Adipocyte (in vitro differentiated cells): ENCODE measurements at regions not wholly inside any gene's neighbourhood (a gene's known extent, or its start where the extent isn't known, plus 50 kb on each side); places are given as distances from the start of the nearest gene placed in this dataset.

Experiments used
- DNase-seq: peaks from one replicate; pipeline ENCODE4 v3.0.0-alpha.2; 2015; ENCODE audit warnings: low read depth
- H3K27me3 ChIP-seq: replicated peaks from 2 replicates; pipeline ENCODE4 v1.7.0; 2013; ENCODE audit warnings: mild to moderate bottlenecking, low read length, moderate library complexity; ENCODE audit not compliant: control insufficient read depth, insufficient read depth
- H3K36me3 ChIP-seq: 2 replicates; pipeline ENCODE4 v1.7.0; 2013; ENCODE audit warnings: low read length, mild to moderate bottlenecking, moderate library complexity; ENCODE audit not compliant: control insufficient read depth, insufficient read depth, severe bottlenecking
- H3K4me1 ChIP-seq: 2 replicates; pipeline ENCODE4 v1.7.0; 2013; ENCODE audit warnings: mild to moderate bottlenecking, low read length, moderate library complexity; ENCODE audit not compliant: control insufficient read depth, insufficient read depth
- H3K4me3 ChIP-seq: 2 replicates; pipeline ENCODE4 v1.7.0; 2013; ENCODE audit warnings: mild to moderate bottlenecking, low read length, moderate library complexity
- H3K9ac ChIP-seq: 2 replicates; pipeline ENCODE4 v1.7.0; 2013; ENCODE audit warnings: mild to moderate bottlenecking, low read length, moderate library complexity
- H3K9me3 ChIP-seq: 2 replicates; pipeline ENCODE4 v1.7.0; 2013; ENCODE audit warnings: mild to moderate bottlenecking, low read length, moderate library complexity; ENCODE audit not compliant: control insufficient read depth

DNA sequence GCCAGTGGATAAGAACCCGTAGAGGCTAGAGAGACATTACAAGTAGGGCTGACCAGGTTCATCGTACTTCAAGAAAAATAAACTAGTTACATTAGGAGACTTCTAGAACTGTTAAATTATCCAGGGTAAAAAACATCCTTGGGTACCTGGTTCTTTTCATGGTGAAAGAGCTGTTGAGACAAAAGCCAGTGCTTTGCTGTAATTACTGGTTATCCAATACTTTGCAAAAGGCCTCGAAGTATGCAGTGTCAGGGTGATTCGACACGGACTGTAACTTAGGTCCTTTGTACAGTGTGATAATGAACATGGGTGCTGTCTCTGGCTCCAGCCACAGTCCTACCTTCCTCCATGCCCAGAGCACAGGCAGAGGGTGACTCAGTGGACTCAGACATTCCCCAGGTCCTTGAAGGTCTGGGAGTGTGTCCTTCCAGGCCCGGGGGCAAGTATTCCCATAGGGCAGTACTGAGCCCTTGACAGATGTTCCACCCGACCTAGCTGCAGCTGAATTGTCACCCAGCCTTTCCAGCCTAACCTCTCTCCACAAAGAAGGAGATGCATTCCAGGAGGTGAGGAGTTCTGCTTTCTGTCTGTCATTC is 123.6 kb upstream of the TMEM72 start:
- H3K4me3 ChIP-seq, result no peak overlapping the region
- DNase-seq, result no peak

DNA sequence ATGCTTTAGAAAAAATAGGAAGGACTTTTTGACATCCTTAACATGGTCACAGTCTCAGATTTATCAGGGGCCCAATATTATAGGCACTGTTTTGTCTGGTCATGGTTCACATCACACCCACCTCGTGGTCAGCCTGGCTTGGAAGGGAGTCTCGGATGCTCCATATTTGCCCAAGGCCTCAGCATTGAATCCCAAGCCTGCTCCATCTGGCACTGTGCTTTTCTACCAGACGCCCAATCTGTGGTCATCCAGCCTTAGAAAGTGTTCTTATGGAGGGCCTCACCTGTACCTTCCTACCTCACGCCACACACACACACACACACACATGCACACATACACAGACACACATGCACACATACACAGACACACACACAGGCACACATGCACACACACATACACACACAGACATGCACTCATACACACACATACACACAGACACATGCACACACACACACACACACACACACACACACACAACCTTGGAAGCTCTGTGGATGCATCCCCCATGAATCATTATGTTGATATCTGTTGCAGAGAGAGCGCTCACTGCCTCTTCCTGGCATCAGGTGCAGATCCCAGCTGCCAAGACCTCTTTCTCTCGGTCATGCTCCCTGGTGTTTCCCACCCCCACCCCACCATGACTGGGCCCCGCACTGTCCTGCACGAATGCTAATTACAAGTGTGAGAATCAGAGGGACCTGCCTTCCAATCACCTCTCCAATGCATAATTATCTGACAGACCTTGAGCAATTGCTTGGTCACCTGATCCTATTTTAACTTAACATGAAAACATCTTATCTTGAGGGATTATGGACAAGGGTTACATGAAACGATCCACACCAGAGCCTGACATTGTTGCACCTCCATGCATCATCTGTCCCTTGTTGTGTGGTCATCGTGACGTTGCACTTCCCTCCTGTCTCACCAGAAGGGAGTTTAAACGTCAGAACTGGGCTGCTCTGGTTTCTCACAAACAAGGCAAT is 122.7 kb upstream of the TMEM72 start:
- Histone ChIP-seq H3K27me3 (peaks cover 3% of the 10 kb centered on the region), H3K9me3 (no peaks in the 10 kb centered on the region), H3K4me1 (peaks cover 10% of the 10 kb centered on the region), H3K4me3 (no peak overlapping the region), H3K36me3 (no peaks in the 10 kb centered on the region), H3K9ac (no peak overlapping the region)
- no peak for DNase-seq

More for the DNA sequence above, 123.6 kb upstream of the TMEM72 start:
- H3K9me3 ChIP-seq, result no peaks in the 10 kb centered on the region
- no peak overlapping the region for H3K9ac ChIP-seq
- peaks cover 10% of the 10 kb centered on the region for H3K4me1 ChIP-seq
- no peaks in the 10 kb centered on the region for H3K36me3 ChIP-seq
- H3K27me3 ChIP-seq, result peaks cover 3% of the 10 kb centered on the region

DNA sequence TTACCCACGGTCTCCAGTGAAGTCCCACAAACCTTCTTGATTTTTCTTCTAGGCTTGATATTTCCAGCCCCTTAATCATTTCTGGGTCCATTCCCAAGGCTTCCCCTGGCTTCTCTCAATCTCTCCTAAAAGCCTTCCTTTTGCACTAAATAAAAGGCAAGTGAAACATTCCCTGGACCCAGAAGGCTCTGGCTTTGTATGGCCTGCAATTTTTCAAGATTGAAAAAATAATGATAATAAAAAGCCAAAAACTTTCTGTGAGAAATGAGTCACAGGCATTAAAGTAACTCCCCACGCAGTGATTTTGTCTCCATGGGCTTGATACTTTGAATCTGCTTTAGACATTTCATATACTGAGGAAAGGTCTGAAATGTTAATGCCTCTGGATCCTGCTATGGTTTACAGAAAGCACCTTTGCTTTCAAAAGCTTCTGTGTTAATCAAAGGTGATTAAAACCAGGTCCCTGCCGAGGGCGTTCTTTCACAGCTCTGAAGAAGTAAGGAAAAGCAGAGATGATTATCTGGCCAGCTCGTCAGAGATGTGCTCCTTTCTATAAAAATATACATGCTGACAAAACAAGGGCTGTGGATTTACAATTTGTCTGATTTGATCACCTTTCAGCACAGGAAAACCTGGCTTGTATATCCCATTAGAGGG is 118.9 kb upstream of the TMEM72 start:
- Histone ChIP-seq H3K4me3 (no peak overlapping the region), H3K4me1 (no peaks in the 10 kb centered on the region), H3K36me3 (no peaks in the 10 kb centered on the region), H3K27me3 (peaks cover 3% of the 10 kb centered on the region), H3K9ac (no peak overlapping the region), H3K9me3 (no peaks in the 10 kb centered on the region)
- no peak for DNase-seq

DNA sequence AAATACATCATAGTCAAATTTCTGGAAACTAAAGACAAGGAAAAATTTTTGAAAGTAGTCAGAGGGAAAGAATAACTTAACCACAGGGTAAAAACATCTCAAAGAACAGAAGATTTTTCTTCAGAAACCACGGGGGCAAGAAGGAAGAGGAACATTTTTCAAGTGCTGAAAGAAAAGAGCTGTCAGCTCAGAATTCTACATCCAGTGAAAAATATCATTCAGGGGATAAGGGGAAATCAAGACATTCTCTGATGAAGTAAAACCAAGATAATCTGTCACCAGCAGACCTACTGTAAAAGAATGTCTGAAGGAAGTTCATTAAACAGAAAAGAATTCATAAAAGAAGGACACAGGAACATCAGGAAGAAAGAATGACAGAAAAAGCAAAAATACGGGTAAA is 111.2 kb upstream of the TMEM72 start:
- Histone ChIP-seq H3K9me3 (no peaks in the 10 kb centered on the region), H3K27me3 (peaks cover 5% of the 10 kb centered on the region), H3K9ac (no peak overlapping the region), H3K36me3 (no peaks in the 10 kb centered on the region), H3K4me1 (no peaks in the 10 kb centered on the region), H3K4me3 (no peak overlapping the region)
- DNase-seq, result no peak

- Histone ChIP-seq H3K9ac (no peak overlapping the region), H3K27me3 (peaks cover 5% of the 10 kb centered on the region), H3K9me3 (no peaks in the 10 kb centered on the region), H3K4me1 (peaks cover 9% of the 10 kb centered on the region), H3K36me3 (no peaks in the 10 kb centered on the region), H3K4me3 (no peak overlapping the region)
- DNase-seq, result peak; percentile 95
Measured at GRCh38 chr10:44801383-44802327, 109.5 kb upstream of the TMEM72 start.

DNA sequence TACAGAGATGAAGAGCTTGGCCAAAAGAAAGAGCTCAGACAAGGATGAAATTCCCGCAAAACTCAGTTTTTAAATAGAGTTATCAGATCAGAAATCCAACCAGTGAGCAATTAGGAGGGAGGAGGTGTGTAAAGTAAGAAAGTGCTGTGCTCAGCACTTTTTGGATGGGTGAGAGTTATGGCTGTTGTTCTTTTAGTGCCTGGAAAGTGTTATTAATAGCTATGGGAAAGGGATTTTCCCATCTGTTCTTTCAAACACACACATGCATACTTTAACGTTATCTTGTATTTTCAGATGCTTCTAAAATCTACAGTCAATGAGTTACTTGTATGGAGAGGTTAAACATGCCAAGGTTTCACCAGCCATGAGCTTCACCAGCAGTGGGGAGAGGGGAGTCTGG is 107.3 kb upstream of the TMEM72 start:
- peaks cover 21% of the 10 kb centered on the region for H3K4me1 ChIP-seq
- H3K27me3 ChIP-seq, result peaks cover 5% of the 10 kb centered on the region
- no peak overlapping the region for H3K4me3 ChIP-seq
- H3K9me3 ChIP-seq, result no peaks in the 10 kb centered on the region
- no peak for DNase-seq
- H3K36me3 ChIP-seq, result no peaks in the 10 kb centered on the region
- H3K9ac ChIP-seq, result no peak overlapping the region

DNA sequence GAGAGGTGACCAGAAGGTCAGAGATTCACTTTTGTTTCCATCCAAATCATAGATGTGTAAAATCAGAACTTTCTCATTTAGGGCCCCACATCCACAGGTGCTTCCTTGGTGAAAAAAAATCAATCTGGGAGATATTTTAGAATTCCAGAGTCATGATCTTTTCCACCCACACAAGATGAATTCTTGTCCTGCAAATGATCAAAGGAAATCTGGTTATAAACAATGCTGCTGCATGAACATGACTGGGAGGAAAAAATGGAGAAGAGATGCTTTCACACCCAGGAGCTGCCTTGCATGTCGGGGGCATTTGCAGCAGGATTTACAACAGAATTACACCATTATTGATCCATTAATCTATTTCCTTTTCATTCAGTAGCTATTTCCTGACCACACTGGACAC is 106.5 kb upstream of the TMEM72 start:
- Histone ChIP-seq H3K4me1 (peaks cover 21% of the 10 kb centered on the region), H3K9me3 (no peaks in the 10 kb centered on the region), H3K36me3 (no peaks in the 10 kb centered on the region), H3K27me3 (peaks cover 5% of the 10 kb centered on the region), H3K4me3 (no peak overlapping the region), H3K9ac (no peak overlapping the region)
- DNase-seq, result no peak

DNA sequence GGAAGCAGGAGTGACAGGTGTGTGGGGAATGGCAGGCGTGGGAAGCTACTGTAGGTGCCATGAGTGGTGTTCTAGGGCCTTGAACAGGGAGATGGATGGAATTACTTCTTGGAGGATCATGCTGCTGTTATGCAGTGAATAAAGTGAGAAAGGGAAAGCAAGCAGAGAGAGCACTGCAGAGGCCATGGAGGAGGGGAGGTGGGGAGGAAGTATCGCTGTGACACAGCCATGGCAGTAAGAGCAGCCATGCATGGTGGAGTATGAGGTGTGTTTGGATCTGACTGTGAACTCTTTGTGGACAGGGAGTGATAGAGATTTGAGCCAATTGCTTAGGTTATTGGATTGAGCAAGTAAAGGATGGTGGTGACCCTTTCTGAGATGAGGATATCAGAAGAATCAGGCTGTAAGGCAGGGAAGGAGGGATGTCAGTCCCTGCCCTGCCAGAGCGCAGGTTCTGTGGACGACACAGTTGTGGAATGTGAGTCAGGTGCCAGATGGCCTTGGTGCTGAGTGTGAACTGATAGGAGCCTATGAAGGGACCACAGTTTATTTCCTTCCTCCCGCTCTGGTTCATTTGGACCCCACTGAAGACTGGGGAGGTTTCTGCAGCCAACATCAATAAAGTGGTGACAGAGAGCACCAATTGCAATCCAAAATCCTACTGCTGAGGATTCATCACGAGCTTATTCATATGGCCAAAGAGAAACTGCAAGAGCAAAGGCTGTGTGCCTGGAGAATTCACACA is 105.5 kb upstream of the TMEM72 start:
- Histone ChIP-seq H3K4me3 (no peak overlapping the region), H3K27me3 (peaks cover 5% of the 10 kb centered on the region), H3K9ac (no peak overlapping the region), H3K4me1 (peaks cover 21% of the 10 kb centered on the region), H3K36me3 (no peaks in the 10 kb centered on the region), H3K9me3 (no peaks in the 10 kb centered on the region)
- no peak for DNase-seq

GRCh38 chr10:44806950-44807349 is 104.2 kb upstream of the TMEM72 start:
- Histone ChIP-seq H3K4me1 (peaks cover 21% of the 10 kb centered on the region), H3K27me3 (peaks cover 5% of the 10 kb centered on the region), H3K4me3 (peak overlapping the region; percentile 0), H3K9ac (no peak overlapping the region), H3K9me3 (no peaks in the 10 kb centered on the region), H3K36me3 (no peaks in the 10 kb centered on the region)
- no peak for DNase-seq

DNA sequence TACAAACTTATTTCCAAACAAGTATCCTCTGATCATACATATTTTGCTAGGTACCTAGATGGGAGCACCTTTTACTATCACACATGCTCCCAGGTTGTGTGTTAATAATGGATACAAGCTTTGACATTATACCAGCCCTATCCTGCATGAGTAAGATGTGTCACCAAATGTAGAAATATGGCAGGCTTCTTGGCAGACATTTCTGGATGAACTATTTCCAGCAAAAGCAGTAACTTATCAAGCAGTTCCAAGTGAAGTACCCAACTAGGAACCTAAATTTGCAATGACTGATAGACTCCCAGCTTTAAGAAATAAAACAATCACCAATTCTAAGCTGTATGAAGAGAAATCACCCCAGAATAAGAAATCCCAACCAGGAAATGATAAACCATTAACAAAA is 103.7 kb upstream of the TMEM72 start:
- Histone ChIP-seq H3K27me3 (peaks cover 5% of the 10 kb centered on the region), H3K9ac (no peak overlapping the region), H3K9me3 (no peaks in the 10 kb centered on the region), H3K4me3 (no peak overlapping the region), H3K36me3 (no peaks in the 10 kb centered on the region), H3K4me1 (peaks cover 21% of the 10 kb centered on the region)
- DNase-seq, result no peak
